ENCODE measurements at regions not wholly inside any gene's neighbourhood (a gene's known extent, or its start where the extent isn't known, plus 50 kb on each side); places are given as distances from the start of the nearest gene placed in this dataset.

DNA sequence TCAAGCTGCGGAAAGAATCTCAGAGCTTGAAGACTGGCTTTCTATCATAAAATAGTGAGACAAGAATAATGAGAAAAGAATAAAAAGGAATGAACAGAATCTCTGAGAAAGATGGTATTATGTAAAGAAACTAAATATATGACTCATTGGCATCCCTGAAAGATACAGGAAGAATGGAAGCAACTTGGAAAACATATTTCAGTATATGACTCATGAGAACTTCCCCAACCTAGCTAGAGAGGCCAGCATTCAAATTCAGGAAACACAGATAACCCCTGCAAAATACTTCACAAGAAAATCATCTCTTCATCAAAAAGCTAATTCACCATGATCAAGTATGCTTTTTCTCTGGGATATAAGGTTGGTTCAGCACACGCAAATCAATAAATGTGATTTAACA is 2318.0 kb downstream of the PCDH9 start:
- TF ChIP-seq, protein P1, sequence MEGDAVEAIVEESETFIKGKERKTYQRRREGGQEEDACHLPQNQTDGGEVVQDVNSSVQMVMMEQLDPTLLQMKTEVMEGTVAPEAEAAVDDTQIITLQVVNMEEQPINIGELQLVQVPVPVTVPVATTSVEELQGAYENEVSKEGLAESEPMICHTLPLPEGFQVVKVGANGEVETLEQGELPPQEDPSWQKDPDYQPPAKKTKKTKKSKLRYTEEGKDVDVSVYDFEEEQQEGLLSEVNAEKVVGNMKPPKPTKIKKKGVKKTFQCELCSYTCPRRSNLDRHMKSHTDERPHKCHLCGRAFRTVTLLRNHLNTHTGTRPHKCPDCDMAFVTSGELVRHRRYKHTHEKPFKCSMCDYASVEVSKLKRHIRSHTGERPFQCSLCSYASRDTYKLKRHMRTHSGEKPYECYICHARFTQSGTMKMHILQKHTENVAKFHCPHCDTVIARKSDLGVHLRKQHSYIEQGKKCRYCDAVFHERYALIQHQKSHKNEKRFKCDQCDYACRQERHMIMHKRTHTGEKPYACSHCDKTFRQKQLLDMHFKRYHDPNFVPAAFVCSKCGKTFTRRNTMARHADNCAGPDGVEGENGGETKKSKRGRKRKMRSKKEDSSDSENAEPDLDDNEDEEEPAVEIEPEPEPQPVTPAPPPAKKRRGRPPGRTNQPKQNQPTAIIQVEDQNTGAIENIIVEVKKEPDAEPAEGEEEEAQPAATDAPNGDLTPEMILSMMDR (conservative IDR thresholded peaks at IDR 0.05), result no peak
- H3K27ac ChIP-seq, result no peak overlapping the region

DNA sequence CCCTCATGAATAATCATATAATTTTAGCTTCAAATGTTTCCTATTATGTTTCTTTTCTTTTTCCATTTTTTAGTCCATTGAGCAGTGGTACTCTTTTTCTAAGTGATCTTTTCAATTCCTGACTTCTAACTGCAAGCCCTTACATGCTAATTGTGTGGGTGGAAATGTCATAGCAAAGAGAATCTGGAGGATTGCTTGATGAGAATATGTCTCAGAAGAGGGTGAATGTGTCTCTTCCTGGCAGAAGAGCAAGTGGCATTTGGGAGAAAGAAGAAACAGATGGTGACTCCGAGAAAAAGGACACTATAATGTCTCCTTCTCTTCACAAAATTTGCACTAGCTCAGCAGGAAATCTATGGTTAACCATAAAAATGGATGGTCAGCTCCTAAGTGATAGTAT is 2320.0 kb downstream of the PCDH9 start:
- TF ChIP-seq, protein P1 (conservative IDR thresholded peaks at IDR 0.05), result no peak
- no peak overlapping the region for H3K27ac ChIP-seq

DNA sequence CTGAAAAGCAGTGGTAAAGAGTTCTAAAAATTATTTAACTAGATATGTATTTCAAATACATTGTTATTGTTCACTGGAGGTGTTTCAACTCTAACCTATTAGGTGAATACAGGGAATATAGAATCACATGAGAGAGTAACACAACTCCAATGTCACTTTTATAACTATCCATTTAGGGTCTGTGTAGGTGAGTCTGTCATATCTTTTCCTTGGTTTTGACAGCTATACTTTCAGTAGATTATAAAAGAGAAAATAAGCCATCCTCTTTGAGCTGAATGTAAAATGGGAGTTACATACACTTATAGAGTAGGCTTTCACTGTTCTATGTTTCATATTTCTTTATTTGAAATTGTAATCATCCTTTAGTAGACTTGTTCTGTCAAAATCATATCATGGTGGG is 2321.0 kb downstream of the PCDH9 start:
- no peak overlapping the region for H3K27ac ChIP-seq
- TF ChIP-seq, protein P1 (conservative IDR thresholded peaks at IDR 0.05), result no peak

DNA sequence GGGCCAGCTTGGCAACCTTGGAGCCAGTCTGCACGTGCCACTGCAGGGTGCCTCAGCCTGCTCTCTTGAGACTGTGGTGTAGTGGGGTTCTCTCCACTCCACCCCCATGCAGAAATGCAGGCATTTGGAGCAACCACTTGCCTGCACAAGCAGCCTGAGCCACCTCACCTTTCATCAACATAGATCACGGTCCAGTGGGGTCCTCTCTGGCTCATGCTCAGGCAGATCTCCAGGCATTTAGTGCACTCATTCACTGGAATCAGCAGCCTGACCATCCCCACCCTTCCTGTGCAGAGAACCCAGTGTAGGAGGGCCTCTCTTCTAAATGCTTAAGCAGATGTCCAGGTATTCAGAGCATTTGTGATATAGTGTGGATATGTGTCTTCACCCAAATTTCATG is 2330.1 kb downstream of the PCDH9 start:
- TF ChIP-seq, protein P1 (conservative IDR thresholded peaks at IDR 0.05), result no peak
- no peak overlapping the region for H3K27ac ChIP-seq

DNA sequence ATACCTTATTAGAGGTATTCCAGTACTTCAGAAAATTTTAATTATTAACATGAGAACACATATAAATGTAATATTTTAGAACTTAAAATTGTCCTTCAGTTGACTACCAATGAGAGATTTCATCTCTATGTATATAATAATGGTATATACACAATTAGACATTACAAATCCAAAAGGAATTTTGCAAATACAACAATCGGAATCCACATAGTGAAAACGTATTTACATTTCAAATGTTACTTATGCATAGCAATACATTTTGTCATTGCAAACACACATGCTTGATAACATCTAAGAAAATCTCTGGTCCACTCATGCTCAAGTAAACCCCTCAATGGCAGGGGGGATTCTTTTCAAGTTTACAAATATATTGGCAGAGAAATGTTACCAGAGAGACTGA is 2345.2 kb downstream of the PCDH9 start:
- TF ChIP-seq, protein P1 (conservative IDR thresholded peaks at IDR 0.05), result no peak

DNA sequence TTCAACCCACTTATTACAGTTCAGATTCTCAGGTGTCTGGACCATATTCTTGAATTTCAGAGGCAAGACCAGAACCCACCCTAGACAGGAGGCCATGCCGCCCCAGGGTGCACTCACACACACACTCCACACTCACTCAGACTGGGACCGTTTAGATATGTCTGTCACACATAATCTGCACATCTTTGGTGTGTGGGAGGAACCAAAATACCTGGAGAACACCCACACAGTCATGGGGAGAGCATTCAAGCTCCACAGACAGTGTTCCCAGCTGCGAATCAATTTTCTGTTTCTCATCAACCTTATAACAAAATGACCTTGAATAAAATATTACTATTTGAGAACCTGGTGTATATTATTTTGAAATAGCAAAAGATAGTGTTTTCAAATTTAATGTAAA is 2353.0 kb downstream of the PCDH9 start:
- TF ChIP-seq, protein P1 (conservative IDR thresholded peaks at IDR 0.05), result no peak
- H3K27ac ChIP-seq, result no peak overlapping the region

More for the DNA sequence above, 2345.2 kb downstream of the PCDH9 start:
- H3K27ac ChIP-seq, result no peak overlapping the region

DNA sequence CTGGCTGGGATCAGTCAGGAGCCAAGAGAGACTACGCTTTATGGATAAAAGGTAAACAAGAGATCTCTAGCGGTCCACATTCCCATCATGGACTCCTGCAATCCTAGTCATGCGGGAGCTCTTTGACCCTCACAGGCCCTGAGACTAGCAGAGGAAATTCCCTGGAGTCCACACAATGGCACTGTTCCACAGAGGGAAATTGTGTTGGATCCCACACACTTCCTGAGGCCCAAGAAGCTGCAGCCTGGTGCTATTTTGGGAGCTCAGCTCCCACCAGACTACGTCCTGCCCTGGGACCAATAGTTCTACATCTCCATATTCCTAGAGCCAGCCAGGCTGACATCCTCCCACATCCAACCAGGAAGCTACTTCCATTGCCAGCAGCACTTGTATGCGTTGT is 2358.4 kb downstream of the PCDH9 start:
- H3K27ac ChIP-seq, result no peak overlapping the region
- TF ChIP-seq, protein P1 (conservative IDR thresholded peaks at IDR 0.05), result no peak

DNA sequence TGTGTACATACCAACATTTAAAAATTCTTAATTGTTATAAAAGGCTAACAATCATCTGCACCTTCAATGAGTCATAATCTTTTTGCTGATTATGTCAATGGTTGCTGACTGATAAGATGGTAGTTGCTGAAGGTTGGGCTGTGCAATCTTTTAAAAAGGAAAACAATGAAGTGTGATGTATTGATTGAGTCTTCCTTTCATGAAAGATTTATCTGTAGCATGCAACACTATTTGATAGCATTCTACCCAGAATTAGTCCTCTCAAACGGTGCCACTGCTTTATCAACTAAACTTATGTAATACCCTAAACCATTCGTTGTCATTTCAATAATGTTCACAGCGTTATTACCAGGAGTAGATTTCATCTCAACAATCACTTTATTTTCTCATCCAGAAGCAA is 2360.6 kb downstream of the PCDH9 start:
- TF ChIP-seq, protein P1 (conservative IDR thresholded peaks at IDR 0.05), result no peak
- H3K27ac ChIP-seq, result no peak overlapping the region
